ENCODE measurements at regions not wholly inside any gene's neighbourhood (a gene's known extent, or its start where the extent isn't known, plus 50 kb on each side); places are given as distances from the start of the nearest gene placed in this dataset.

DNA sequence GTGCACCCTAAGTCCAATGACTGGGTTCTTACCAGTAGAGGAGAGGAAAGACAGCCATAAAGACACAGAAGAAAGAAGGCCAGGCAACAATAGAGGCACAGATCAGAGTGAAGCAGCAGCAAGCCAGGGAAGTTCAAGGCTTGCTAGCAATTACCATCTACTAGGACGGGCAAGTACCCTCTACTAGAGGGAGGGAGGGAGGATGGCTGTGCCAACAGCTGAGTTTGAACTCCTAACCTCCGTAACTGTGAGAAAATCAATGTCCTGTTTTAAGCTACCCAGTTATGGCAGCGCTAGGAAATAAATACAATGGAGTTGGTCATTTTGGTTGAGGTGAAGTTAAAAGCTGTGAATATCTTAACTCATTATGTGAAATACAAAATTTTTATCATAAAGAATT lies 991.8 kb upstream of the CTNND2 start (continued):
- TF ChIP-seq, protein P1, sequence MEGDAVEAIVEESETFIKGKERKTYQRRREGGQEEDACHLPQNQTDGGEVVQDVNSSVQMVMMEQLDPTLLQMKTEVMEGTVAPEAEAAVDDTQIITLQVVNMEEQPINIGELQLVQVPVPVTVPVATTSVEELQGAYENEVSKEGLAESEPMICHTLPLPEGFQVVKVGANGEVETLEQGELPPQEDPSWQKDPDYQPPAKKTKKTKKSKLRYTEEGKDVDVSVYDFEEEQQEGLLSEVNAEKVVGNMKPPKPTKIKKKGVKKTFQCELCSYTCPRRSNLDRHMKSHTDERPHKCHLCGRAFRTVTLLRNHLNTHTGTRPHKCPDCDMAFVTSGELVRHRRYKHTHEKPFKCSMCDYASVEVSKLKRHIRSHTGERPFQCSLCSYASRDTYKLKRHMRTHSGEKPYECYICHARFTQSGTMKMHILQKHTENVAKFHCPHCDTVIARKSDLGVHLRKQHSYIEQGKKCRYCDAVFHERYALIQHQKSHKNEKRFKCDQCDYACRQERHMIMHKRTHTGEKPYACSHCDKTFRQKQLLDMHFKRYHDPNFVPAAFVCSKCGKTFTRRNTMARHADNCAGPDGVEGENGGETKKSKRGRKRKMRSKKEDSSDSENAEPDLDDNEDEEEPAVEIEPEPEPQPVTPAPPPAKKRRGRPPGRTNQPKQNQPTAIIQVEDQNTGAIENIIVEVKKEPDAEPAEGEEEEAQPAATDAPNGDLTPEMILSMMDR (IDR thresholded peaks at IDR 0.05 in 2 of 3, conservative IDR thresholded peaks at IDR 0.05 in 1 of 3; ENCODE audit: borderline replicate concordance in 1 of 3, insufficient read depth in 1 of 3, low read depth in 2 of 3, low read length in 2 of 3), result no peak
- no peak for TF ChIP-seq ELF1 (IDR thresholded peaks at IDR 0.05; ENCODE audit: borderline replicate concordance, low read depth)
- TF ChIP-seq, protein P2, sequence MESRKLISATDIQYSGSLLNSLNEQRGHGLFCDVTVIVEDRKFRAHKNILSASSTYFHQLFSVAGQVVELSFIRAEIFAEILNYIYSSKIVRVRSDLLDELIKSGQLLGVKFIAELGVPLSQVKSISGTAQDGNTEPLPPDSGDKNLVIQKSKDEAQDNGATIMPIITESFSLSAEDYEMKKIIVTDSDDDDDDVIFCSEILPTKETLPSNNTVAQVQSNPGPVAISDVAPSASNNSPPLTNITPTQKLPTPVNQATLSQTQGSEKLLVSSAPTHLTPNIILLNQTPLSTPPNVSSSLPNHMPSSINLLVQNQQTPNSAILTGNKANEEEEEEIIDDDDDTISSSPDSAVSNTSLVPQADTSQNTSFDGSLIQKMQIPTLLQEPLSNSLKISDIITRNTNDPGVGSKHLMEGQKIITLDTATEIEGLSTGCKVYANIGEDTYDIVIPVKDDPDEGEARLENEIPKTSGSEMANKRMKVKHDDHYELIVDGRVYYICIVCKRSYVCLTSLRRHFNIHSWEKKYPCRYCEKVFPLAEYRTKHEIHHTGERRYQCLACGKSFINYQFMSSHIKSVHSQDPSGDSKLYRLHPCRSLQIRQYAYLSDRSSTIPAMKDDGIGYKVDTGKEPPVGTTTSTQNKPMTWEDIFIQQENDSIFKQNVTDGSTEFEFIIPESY (IDR thresholded peaks at IDR 0.05; ENCODE audit: extremely low read depth, insufficient replicate concordance, low read length), result no peak
- no peak for TF ChIP-seq POLR2AphosphoS5 (IDR thresholded peaks at IDR 0.05; ENCODE audit: low read depth, low read length)
- TF ChIP-seq SRF (IDR thresholded peaks at IDR 0.05; ENCODE audit: low read depth), result no peak

DNA sequence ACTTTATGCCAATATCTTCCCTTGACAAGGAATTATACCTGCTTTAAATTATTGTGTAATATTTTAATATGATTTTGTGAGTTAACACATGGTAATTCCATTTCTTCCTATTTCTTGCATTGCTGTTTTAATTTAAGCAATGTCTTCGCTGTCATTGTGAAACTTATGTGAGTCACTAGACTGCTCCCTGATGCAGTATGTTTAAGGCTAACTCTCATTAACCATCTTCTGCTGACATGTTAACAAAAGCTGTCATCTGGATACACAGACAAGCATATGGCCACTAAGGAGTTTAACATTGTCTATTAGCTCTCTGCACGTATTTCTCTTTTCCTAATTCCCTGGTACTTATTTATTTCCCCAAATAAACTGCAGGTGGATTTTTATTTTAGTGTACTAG lies 980.8 kb upstream of the CTNND2 start:
- intact Hi-C loops (cut with micrococcal nuclease), result no loop called here
- CTCF ChIA-PET, result no interaction called here
- TF ChIP-seq EZH2phosphoT487 (IDR thresholded peaks at IDR 0.05; ENCODE audit: borderline replicate concordance) (no peak), EZH2 (IDR thresholded peaks at IDR 0.05) (no peak), SRF (IDR thresholded peaks at IDR 0.05; ENCODE audit: low read depth) (no peak), ZNF274 (IDR thresholded peaks at IDR 0.05; ENCODE audit: low read depth, low read length) (no peak), FOSL1 (IDR thresholded peaks at IDR 0.05; ENCODE audit: low read depth) (no peak), SIN3A (IDR thresholded peaks at IDR 0.05; ENCODE audit: low read depth) (no peak), ELF1 (IDR thresholded peaks at IDR 0.05; ENCODE audit: borderline replicate concordance, low read depth) (no peak), POLR2A (IDR thresholded peaks at IDR 0.05; ENCODE audit: borderline replicate concordance, extremely low read depth, insufficient read depth, insufficient read length) (no peak)
- TF ChIP-seq, protein P3, sequence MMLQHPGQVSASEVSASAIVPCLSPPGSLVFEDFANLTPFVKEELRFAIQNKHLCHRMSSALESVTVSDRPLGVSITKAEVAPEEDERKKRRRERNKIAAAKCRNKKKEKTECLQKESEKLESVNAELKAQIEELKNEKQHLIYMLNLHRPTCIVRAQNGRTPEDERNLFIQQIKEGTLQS (IDR thresholded peaks at IDR 0.05), result no peak
- TF ChIP-seq, protein P4, sequence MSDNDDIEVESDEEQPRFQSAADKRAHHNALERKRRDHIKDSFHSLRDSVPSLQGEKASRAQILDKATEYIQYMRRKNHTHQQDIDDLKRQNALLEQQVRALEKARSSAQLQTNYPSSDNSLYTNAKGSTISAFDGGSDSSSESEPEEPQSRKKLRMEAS (IDR thresholded peaks at IDR 0.05), result no peak
- TF ChIP-seq, protein P5, sequence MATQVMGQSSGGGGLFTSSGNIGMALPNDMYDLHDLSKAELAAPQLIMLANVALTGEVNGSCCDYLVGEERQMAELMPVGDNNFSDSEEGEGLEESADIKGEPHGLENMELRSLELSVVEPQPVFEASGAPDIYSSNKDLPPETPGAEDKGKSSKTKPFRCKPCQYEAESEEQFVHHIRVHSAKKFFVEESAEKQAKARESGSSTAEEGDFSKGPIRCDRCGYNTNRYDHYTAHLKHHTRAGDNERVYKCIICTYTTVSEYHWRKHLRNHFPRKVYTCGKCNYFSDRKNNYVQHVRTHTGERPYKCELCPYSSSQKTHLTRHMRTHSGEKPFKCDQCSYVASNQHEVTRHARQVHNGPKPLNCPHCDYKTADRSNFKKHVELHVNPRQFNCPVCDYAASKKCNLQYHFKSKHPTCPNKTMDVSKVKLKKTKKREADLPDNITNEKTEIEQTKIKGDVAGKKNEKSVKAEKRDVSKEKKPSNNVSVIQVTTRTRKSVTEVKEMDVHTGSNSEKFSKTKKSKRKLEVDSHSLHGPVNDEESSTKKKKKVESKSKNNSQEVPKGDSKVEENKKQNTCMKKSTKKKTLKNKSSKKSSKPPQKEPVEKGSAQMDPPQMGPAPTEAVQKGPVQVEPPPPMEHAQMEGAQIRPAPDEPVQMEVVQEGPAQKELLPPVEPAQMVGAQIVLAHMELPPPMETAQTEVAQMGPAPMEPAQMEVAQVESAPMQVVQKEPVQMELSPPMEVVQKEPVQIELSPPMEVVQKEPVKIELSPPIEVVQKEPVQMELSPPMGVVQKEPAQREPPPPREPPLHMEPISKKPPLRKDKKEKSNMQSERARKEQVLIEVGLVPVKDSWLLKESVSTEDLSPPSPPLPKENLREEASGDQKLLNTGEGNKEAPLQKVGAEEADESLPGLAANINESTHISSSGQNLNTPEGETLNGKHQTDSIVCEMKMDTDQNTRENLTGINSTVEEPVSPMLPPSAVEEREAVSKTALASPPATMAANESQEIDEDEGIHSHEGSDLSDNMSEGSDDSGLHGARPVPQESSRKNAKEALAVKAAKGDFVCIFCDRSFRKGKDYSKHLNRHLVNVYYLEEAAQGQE (IDR thresholded peaks at IDR 0.05; ENCODE audit: low read depth), result no peak
- TF ChIP-seq, protein P1 (IDR thresholded peaks at IDR 0.05 in 2 of 3, conservative IDR thresholded peaks at IDR 0.05 in 1 of 3; ENCODE audit: borderline replicate concordance in 1 of 3, insufficient read depth in 1 of 3, low read depth in 2 of 3, low read length in 2 of 3), result no peak

More for the DNA sequence above, 980.8 kb upstream of the CTNND2 start:
- ATAC-seq, result no peak
- H3K4me3 ChIP-seq (replicated peaks in 1 of 2; ENCODE audit: low read depth in 1 of 2, low read length in 2 of 2), result no peak overlapping the region
- no TSS peak for BruUV-seq (replicated peaks)
- H3K4me2 ChIP-seq (ENCODE audit: low read length), result no peak overlapping the region
- H3K27ac ChIP-seq (ENCODE audit: low read depth, low read length), result no peak overlapping the region
- H4K20me1 ChIP-seq (ENCODE audit: insufficient read depth), result no peaks in the 10 kb centered on the region
- H3K4me1 ChIP-seq (ENCODE audit: control insufficient read depth in 1 of 2, insufficient read depth in 2 of 2, low read length in 2 of 2), result no peaks in the 10 kb centered on the region
- H3K9ac ChIP-seq (ENCODE audit: low read length), result no peak overlapping the region
- H3K36me3 ChIP-seq (ENCODE audit: control insufficient read depth in 1 of 2, insufficient read depth in 2 of 2, low read length in 2 of 2), result no peaks in the 10 kb centered on the region
- H3K9me2 ChIP-seq (ENCODE audit: insufficient read depth), result no peaks in the 10 kb centered on the region
- H3K27me3 ChIP-seq (ENCODE audit: insufficient read depth, low read length), result no peaks in the 10 kb centered on the region
- ChIA-PET POLR2A (no interaction called here), RAD21 (ENCODE audit: low non-redundant PET in 1 of 2, low total read pairs in 2 of 2, uncharacterized antibody in 2 of 2, unreplicated experiment in 2 of 2) (no interaction called here)
- H2AFZ ChIP-seq (ENCODE audit: low read depth, low read length, poor library complexity, severe bottlenecking), result no peak overlapping the region
- H3K9me3 ChIP-seq (ENCODE audit: control insufficient read depth in 1 of 2, insufficient read depth in 1 of 2, low read depth in 1 of 2, low read length in 2 of 2), result peaks cover 4 to 23% of the 10 kb centered on the region in 2 experiments; a peak in 3 of 4 replicates
- no peak for DNase-seq (ENCODE audit: low read depth, low spot score)
- H3K79me2 ChIP-seq (ENCODE audit: insufficient read depth, low read length), result no peaks in the 10 kb centered on the region

All from HCT116 (cell line).